Pancreas (tissue), 10 donors: ENCODE measurements at regions not wholly inside any gene's neighbourhood (a gene's known extent, or its start where the extent isn't known, plus 50 kb on each side); places are given as distances from the start of the nearest gene placed in this dataset.

Source experiments
- ATAC-seq, 4 donors: fragments of 200-7000 bp; cut with Tn5 transposase; one replicate each; pipeline versions ENCODE4 v1.8.0 to v1.9.1; 2020; ENCODE audit warnings: mild to moderate bottlenecking in 4 of 4, moderate library complexity in 4 of 4
- DNase-seq, 6 donors: peaks; one replicate each; pipeline ENCODE4 v3.0.0-alpha.2; 2020
- FAIRE-seq: peaks from 2 replicates; lab custom pipeline; 2012; peaks lifted over from hg19 to GRCh38; lab: Jason Lieb, UNC
- H3K27ac ChIP-seq, 4 donors: fragments of 200-600 bp; sonication (generic); 1 replicate in 3 of 4; 2 replicates in 1 of 4; pipeline versions ENCODE4 v1.5.0 to v1.8.0; 2020
- H3K27me3 ChIP-seq, 4 donors: fragments of 200-600 bp; one replicate each; pipeline ENCODE4 v1.8.0; 2021
- H3K36me3 ChIP-seq, 3 donors: fragments of 200-600 bp; sonication (generic) in 1 of 3; one replicate each; pipeline versions ENCODE4 v1.5.0 to v1.8.0; 2020 to 2021
- H3K4me1 ChIP-seq, 3 donors: fragments of 200-600 bp; one replicate each; pipeline ENCODE4 v1.8.0; 2021
- H3K4me3 ChIP-seq, 4 donors: fragments of 200-600 bp; sonication (generic) in 2 of 4; one replicate each; pipeline versions ENCODE4 v1.5.0 to v1.8.0; 2020 to 2021
- H3K9me3 ChIP-seq, 4 donors: fragments of 200-600 bp; one replicate each; pipeline ENCODE4 v1.8.0; 2021
- CTCF ChIP-seq, 4 donors: fragments of 200-600 bp; sonication (generic) in 3 of 4; IDR thresholded peaks; one replicate each; pipeline versions ENCODE4 v1.5.0 to v1.8.0; 2021; ENCODE audit warnings: antibody characterized with exemption in 4 of 4
- WGBS, 2 donors: extraction: QIAGEN DNeasy Blood & Tissue Kit; methylation state at CpG; one replicate each; pipeline ENCODE4 v1.1.7; 2013; 5-methylcytosine and 5-hydroxymethylcytosine counted together
- intact Hi-C, 3 donors: fragments of 100-400 bp; cut with DNase I; formaldehyde crosslinking; loops; one replicate each; pipeline versions ENCODE4 v1.11.1 to v1.14.2; 2022
- donor health status: healthy with polysubstance abuse.
- donor health status: DM: no; HTN: no; CAD: no; lungs with moderate emphysema.
- donor health status: DM: no; HTN: no; CAD: no.
- donor health status: control.
- donor health status: control.
- donor health status: Bipolar disorder and iron deficiency.
- donor health status: DM: yes; HTN: yes; CAD: no.
- donor health status: DM: no; HTN: no; CAD: no.
- donor health status: DM: no; HTN: no; CAD: no.
- donor health status: DM: yes; HTN: yes; CAD: no.

GRCh38 chr3:117450026-117450425 lies 740.4 kb downstream of the TUSC7 start:
- intact Hi-C loops = no loop called here
- Histone ChIP-seq H3K4me1 (no peaks in the 10 kb centered on the region), H3K36me3 (no peaks in the 10 kb centered on the region), H3K9me3 (no peaks in the 10 kb centered on the region), H3K27me3 (no peaks in the 10 kb centered on the region), H3K27ac (no peak overlapping the region), H3K4me3 (no peak overlapping the region)
- ATAC-seq (no peak), FAIRE-seq (no peak), DNase-seq (no peak)
- WGBS, 2 donors = 43 to 63% methylated on average over 3 to 4 of the region's 4 CpGs
- no peak for TF ChIP-seq CTCF (IDR thresholded peaks at IDR 0.05)

- Histone ChIP-seq H3K4me3 (no peak overlapping the region), H3K27me3 (no peaks in the 10 kb centered on the region), H3K9me3 (no peaks in the 10 kb centered on the region), H3K27ac (no peak overlapping the region), H3K36me3 (no peaks in the 10 kb centered on the region), H3K4me1 (no peaks in the 10 kb centered on the region)
- no peak for FAIRE-seq
- TF ChIP-seq CTCF (IDR thresholded peaks at IDR 0.05) = no peak
- no peak for ATAC-seq
- intact Hi-C loops = no loop called here
- DNase-seq = no peak
- 84 to 93% methylated on average over 1 of the region's 1 CpG for WGBS, 2 donors
Measured at GRCh38 chr3:117454254-117454653, 744.7 kb downstream of the TUSC7 start.

- DNase-seq = no peak
- no peak overlapping the region for H3K27ac ChIP-seq
- intact Hi-C loops = no loop called here
- WGBS, 2 donors = 81 to 85% methylated on average over 5 of the region's 5 CpGs
- no peak for FAIRE-seq
- no peak for ATAC-seq
- no peaks in the 10 kb centered on the region for H3K36me3 ChIP-seq
- no peaks in the 10 kb centered on the region for H3K9me3 ChIP-seq
- no peak overlapping the region for H3K4me3 ChIP-seq
- H3K4me1 ChIP-seq = no peaks in the 10 kb centered on the region
- no peaks in the 10 kb centered on the region for H3K27me3 ChIP-seq
- no peak for TF ChIP-seq CTCF (IDR thresholded peaks at IDR 0.05)
Measured at GRCh38 chr3:117454908-117455307, 745.3 kb downstream of the TUSC7 start.

- WGBS, 2 donors = 75 to 82% methylated on average over 6 of the region's 6 CpGs
- TF ChIP-seq CTCF (IDR thresholded peaks at IDR 0.05) = no peak
Measured at GRCh38 chr3:117455782-117456181, 746.2 kb downstream of the TUSC7 start.

GRCh38 chr3:117463276-117464115 lies 753.9 kb downstream of the TUSC7 start:
- Histone ChIP-seq H3K4me3 (no peak overlapping the region), H3K27ac (no peak overlapping the region), H3K4me1 (no peaks in the 10 kb centered on the region), H3K36me3 (no peaks in the 10 kb centered on the region), H3K9me3 (no peaks in the 10 kb centered on the region), H3K27me3 (no peaks in the 10 kb centered on the region)
- TF ChIP-seq CTCF (IDR thresholded peaks at IDR 0.05) = no peak
- 43 to 63% methylated on average over 1 of the region's 1 CpG for WGBS, 2 donors
- intact Hi-C loops = no loop called here
- no peak for ATAC-seq
- no peak for FAIRE-seq
- no peak for DNase-seq

More at GRCh38 chr3:117455782-117456181, 746.2 kb downstream of the TUSC7 start:
- H3K27me3 ChIP-seq = no peaks in the 10 kb centered on the region
- no peak overlapping the region for H3K27ac ChIP-seq
- no peak for DNase-seq
- H3K36me3 ChIP-seq = no peaks in the 10 kb centered on the region
- H3K4me3 ChIP-seq = no peak overlapping the region
- H3K9me3 ChIP-seq = no peaks in the 10 kb centered on the region
- H3K4me1 ChIP-seq = no peaks in the 10 kb centered on the region
- intact Hi-C loops = no loop called here
- FAIRE-seq = no peak
- no peak for ATAC-seq
